ENCODE measurements at regions not wholly inside any gene's neighbourhood (a gene's known extent, or its start where the extent isn't known, plus 50 kb on each side); places are given as distances from the start of the nearest gene placed in this dataset.

DNA sequence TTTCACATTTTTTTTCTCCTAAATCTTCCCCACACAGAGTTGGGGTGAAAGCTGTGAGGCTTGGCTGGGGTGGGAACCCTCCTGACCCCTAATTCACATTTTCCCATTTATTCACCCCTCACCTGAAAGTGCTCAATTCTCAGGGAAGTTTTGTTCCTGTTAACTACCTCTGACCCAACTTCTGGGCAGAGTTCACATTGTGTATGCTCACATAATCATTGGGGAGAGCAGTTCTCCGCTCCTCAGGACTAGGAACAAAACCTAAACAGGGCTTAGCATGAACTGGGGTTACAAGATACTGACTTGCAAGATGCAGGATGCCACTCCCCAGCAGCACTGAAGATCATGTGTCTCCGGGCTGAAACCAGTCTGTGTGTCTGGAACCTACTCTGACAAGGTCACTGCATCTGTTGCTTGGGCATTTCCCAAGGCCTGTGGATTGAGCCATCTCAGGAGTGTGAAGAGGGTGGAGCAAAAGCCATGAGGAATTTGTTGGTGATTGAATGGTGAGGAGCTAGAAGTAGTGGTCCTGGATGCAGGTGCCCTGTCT is 258.1 kb upstream of the IGFBP3 start:
- DNase-seq: no peak

GRCh38 chr7:46178661-46179060 is 257.6 kb upstream of the IGFBP3 start:
- DNase-seq: no peak

- no peak for DNase-seq
These were observed 256.7 kb upstream of the IGFBP3 start for GRCh38 chr7:46177821-46178220.

- no peak for DNase-seq
These were observed 254.1 kb upstream of the IGFBP3 start for GRCh38 chr7:46175221-46175620.

GRCh38 chr7:46174196-46174580 is 253.1 kb upstream of the IGFBP3 start:
- no peak for DNase-seq

DNA sequence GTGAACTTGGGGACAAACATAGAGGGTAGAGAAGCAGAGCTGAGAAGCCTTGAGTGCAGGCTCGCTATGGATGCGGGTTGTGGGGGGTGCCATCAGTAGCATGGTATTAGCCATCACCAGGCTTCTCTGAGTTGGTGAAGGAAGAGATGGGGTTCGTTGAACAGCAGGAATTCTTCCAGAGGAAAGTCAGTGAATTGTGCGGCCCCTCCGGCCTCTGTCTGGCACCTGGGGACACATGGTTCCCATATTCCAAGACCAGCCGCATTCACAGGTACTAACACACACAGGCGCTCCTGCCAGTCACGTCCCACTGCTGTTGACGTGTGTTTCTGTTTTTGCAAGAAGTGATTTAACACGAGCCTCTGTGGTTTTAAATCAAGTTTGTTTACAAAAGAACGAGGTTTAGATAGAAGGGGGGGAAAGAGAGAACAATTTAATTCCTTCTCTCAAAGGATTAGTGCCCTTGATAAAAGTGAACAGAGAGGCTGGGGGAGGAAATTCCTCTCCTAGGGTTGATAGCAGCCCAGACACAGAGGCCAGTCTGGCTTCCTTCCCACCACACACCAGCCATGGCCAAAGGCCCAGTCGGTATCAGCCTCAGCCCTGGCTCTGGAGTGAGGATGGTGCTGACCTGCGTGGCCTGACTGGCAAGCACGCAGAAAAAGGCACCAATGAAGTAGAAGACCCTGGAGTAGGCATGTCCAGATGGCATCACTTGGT is 252.6 kb upstream of the IGFBP3 start:
- DNase-seq: no peak

- DNase-seq: no peak
These were observed 249.7 kb upstream of the IGFBP3 start for GRCh38 chr7:46170792-46171191.

DNA sequence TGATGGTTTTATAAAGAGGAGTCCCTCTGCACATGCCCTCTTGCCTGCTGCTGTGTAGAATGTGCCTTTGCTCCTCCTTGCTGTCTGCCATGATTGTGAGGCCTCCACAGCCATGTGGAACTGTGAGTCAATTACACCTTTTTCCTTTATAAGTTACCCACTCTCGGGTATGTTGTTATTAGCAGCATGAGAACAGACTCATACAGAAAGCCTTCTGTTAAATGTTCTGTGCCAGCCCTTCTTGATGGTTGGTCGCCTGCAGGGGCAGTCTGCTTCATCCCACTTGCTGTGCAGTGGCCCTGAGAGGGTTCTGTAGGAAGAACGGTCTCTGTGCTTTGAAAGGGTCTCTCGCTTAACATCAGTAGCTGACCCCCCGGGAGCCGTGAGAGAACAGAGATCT is 248.9 kb upstream of the IGFBP3 start:
- no peak for DNase-seq

GRCh38 chr7:46169384-46169755 is 248.3 kb upstream of the IGFBP3 start:
- DNase-seq: no peak

DNA sequence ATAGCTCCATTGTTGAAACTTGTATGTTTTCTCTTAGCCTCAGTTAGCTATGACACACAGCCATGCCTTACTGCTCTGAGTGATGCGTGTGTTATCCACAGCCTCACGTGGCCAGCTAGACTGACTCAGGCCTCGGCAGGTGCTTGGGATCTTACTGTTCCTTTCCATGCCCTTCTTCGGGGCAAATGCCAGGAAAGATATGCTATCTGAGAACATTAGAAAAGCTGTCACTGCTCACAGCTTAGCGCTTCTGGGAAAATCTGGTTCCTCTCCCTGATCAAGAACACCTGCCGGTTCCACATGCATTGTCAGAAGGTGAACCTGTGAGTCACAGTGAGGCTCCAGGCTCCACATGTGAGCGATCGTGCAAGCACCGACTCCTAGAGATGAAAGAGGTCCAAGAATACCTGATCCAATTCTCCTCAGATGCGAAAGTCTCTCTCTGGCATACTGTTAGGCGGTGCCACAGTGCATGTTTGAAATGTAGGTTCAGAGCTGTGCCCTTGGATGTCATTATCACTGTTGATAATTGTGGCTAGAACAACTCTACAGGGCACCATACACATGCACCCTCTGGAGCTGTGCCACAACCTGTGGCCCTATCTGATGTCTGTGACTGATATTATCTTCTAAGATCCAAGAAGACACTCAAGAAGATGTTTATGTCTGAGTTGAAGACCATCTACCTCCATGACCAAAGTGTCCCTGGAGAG is 247.8 kb upstream of the IGFBP3 start:
- DNase-seq: no peak

GRCh38 chr7:46168231-46168630 is 247.2 kb upstream of the IGFBP3 start:
- DNase-seq: no peak

- no peak for DNase-seq
These were observed 244.2 kb upstream of the IGFBP3 start for GRCh38 chr7:46165276-46165675.

DNA sequence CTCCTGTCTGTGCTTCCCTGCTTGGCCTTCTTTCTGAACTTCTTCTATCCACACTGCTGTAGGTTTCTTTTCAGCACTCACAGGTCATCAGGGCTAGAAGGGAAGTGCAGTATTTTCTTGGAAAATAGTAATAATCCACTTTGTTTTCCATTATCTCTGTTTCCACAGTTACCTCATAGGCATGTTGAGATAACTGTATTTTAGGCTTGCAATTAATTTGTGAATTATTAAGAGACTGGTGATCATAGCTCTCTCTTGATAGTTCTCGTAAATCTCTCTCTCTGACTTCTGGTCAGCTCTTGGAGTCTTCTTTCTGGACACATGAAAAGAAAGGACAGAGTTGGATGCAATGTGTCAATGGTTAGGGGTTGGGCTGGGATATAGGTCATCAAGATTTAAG is 243.6 kb upstream of the IGFBP3 start:
- DNase-seq: no peak

DNA sequence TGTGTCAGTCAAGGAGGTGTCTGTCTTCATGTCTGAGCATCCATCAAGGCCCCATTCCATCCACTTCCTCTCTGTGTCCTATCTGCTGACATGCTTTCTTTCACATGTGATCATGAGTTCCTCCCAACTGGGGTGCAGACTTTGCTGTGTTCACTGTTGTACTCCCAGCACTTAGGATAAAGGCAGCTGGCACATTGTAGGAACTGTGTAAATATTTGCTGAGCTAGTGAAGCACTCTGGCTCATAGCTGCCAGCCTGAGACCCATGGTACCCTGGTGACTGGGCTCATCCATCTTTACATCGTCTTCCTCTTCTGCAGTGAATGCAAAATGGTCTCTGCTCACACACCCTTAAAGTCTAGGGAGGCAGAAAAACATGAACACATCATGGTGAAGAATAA is 242.2 kb upstream of the IGFBP3 start:
- no peak for DNase-seq

- DNase-seq: no peak
These were observed 241.5 kb upstream of the IGFBP3 start for GRCh38 chr7:46162609-46163008.

DNA sequence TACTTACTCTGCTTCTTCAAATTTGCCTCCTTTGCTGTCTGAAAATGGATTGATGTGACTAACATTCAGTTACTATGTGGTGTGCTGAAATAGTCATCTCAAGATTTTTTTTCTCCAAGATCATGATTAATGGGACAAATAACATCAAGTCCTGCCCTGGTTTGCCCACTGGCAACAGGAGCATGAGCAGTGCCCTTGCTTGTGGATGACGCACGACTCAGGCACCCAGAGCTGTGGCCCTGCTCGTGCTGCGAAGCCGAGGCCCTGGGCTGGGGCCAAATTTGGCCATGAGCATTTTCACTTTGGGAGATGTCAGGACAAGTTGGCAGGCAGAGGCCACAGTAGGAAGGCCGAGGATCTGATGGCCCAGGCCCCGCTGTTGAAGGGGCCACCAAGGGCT is 239.8 kb upstream of the IGFBP3 start:
- DNase-seq: no peak

- no peak for DNase-seq
These were observed 236.9 kb upstream of the IGFBP3 start for GRCh38 chr7:46157931-46158330.

DNA sequence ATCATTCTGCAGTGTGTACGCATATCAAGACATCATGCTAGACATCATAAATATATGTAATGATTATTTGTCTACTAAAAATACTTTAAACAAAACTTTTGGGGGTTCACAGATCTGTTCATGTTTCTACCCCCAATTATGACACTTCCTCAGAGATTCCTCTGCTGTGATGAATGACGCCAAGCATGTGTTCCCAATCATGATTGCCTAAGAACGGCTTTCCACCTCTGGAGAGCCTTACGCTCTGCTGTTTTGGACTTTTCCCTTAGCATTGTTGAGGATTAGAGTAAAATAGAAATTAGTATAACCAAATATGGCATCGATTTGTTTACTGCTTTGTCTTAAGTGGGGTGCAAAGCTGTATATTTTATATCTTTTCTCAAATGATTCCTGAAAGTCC is 236.3 kb upstream of the IGFBP3 start:
- DNase-seq: no peak

GRCh38 chr7:46156853-46157252 is 235.8 kb upstream of the IGFBP3 start:
- no peak for DNase-seq

GRCh38 chr7:46156086-46156485 is 235.0 kb upstream of the IGFBP3 start:
- DNase-seq: no peak

DNA sequence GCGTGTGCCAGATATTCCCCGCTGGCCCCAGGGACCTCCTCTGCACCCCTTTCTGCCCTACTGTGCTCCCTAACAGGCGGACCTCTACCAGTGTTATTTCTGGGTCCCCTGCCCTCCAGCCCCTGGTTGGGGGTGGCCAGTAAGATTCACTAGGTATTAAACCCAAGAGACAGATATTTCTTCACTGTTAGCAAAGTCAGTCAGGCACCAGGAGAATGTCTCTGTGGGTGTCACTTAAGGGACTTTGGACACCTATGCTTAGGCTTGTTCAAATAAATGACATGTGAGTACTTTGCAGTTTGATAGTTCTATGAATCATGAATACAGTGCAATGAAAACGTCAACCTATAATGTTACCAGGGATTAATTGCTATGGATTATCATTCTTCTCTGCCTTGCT is 234.3 kb upstream of the IGFBP3 start:
- DNase-seq: no peak

GRCh38 chr7:46153951-46154787 is 233.1 kb upstream of the IGFBP3 start:
- DNase-seq: no peak

DNA sequence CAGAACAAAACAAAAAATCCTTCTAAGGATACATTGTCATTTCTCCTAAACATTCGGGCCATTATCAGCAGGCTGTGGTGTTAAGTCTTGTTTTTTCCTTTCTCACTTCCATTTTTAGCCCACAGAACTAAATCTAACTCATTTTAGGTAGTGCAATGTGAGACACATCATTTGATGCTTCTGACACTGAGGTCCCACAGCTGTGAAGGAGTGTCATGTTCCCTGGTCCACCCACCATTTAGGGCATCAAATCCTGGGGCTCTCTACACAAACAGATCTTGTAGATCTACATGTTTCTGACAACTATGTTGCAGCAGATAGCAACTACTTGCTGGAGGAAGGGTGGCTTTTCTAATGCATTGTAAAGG is 232.5 kb upstream of the IGFBP3 start:
- no peak for DNase-seq

DNA sequence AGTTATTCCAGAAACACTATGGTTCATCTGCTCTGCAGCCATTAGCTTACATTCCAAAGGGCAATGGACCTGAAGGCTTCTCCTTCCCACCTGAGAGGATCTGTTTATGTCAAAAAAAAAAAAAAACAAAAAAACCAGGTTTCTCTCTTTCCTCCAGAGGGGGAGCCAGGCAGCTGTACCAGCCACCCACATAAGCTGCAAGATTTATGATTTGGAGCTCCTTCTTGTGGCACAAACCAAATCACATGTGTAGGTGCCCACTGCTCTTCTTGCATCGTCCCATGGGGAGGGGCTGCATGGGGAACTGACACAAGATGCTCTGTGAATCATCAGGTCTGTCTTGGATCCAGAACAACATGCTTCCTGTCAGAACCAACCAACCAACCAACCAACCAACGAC is 231.6 kb upstream of the IGFBP3 start:
- DNase-seq: no peak

Data from effector CD8-positive, alpha-beta T cell (primary cell).